ENCODE measurements at regions not wholly inside any gene's neighbourhood (a gene's known extent, or its start where the extent isn't known, plus 50 kb on each side); places are given as distances from the start of the nearest gene placed in this dataset.
A peak's percentile ranks its signal among the peaks of the same experiment; 100 is the strongest.

- Histone ChIP-seq H3K36me3 (no peaks in the 10 kb centered on the region), H3K27me3 (no peaks in the 10 kb centered on the region), H3K4me3 (no peak overlapping the region), H3K4me1 (peaks cover 0 to 20% (median 0%) of the 10 kb centered on the region in 4 donors), H3K9me3 (no peaks in the 10 kb centered on the region), H3K27ac (peak overlapping the region in 3 of 4 donors; percentile 71 to 94 (median 88))
- peak in 2 of 3 donors; percentile 93 to 95 for DNase-seq
- TF ChIP-seq CTCF (IDR thresholded peaks at IDR 0.05): no peak
- TF ChIP-seq POLR2A (IDR thresholded peaks at IDR 0.05): peak in 1 of 2 donors; percentile 56
Measured at GRCh38 chr7:101729241-101729883, 88.1 kb upstream of the CUX1 start.

- Histone ChIP-seq H3K9me3 (no peaks in the 10 kb centered on the region), H3K27me3 (no peaks in the 10 kb centered on the region), H3K4me3 (no peak overlapping the region), H3K4me1 (peaks cover 0 to 20% (median 0%) of the 10 kb centered on the region in 4 donors), H3K27ac (no peak overlapping the region), H3K36me3 (no peaks in the 10 kb centered on the region)
- DNase-seq: no peak
- TF ChIP-seq POLR2A (IDR thresholded peaks at IDR 0.05) (no peak), CTCF (IDR thresholded peaks at IDR 0.05) (no peak)
Measured at GRCh38 chr7:101731502-101732084, 85.8 kb upstream of the CUX1 start.

- peaks cover 0 to 20% (median 0%) of the 10 kb centered on the region in 4 donors for H3K4me1 ChIP-seq
- H3K27ac ChIP-seq: peak overlapping the region in 2 of 4 donors; percentile 15 to 35
- no peaks in the 10 kb centered on the region for H3K27me3 ChIP-seq
- H3K4me3 ChIP-seq: peak overlapping the region in 3 of 4 donors; percentile 14 to 44 (median 42)
- TF ChIP-seq POLR2A (IDR thresholded peaks at IDR 0.05): peak in 1 of 2 donors; percentile 23
- no peak for TF ChIP-seq CTCF (IDR thresholded peaks at IDR 0.05)
- no peaks in the 10 kb centered on the region for H3K9me3 ChIP-seq
- DNase-seq: peak in 2 of 3 donors; percentile 58 to 72
- no peaks in the 10 kb centered on the region for H3K36me3 ChIP-seq
Measured at GRCh38 chr7:101733713-101734475, 83.5 kb upstream of the CUX1 start.

GRCh38 chr7:101736084-101736483, 81.3 kb upstream of the CUX1 start:
- DNase-seq: no peak
- H3K4me1 ChIP-seq: peaks cover 0 to 12% (median 0%) of the 10 kb centered on the region in 4 donors
- H3K27me3 ChIP-seq: no peaks in the 10 kb centered on the region
- H3K36me3 ChIP-seq: no peaks in the 10 kb centered on the region
- H3K27ac ChIP-seq: no peak overlapping the region
- H3K4me3 ChIP-seq: no peak overlapping the region
- TF ChIP-seq CTCF (IDR thresholded peaks at IDR 0.05) (no peak), POLR2A (IDR thresholded peaks at IDR 0.05) (no peak)
- no peaks in the 10 kb centered on the region for H3K9me3 ChIP-seq

GRCh38 chr7:101739775-101740398, 77.5 kb upstream of the CUX1 start:
- Histone ChIP-seq H3K9me3 (no peaks in the 10 kb centered on the region), H3K27me3 (no peaks in the 10 kb centered on the region), H3K36me3 (no peaks in the 10 kb centered on the region), H3K27ac (no peak overlapping the region), H3K4me3 (no peak overlapping the region), H3K4me1 (peaks cover 0 to 7% (median 5%) of the 10 kb centered on the region in 4 donors)
- TF ChIP-seq POLR2A (IDR thresholded peaks at IDR 0.05) (no peak), CTCF (IDR thresholded peaks at IDR 0.05) (no peak)
- no peak for DNase-seq
